Pancreas (tissue), 10 donors: ENCODE measurements at regions not wholly inside any gene's neighbourhood (a gene's known extent, or its start where the extent isn't known, plus 50 kb on each side); places are given as distances from the start of the nearest gene placed in this dataset.
"Not testable (repeated sequence)": the region's sequence is repeated elsewhere in the genome, so short reads cannot be mapped to it uniquely, and the experiment has no call there.

Source experiments
- ATAC-seq, 4 donors: fragments of 200-7000 bp; cut with Tn5 transposase; one replicate each; pipeline versions ENCODE4 v1.8.0 to v1.9.1; 2020; ENCODE audit warnings: mild to moderate bottlenecking in 4 of 4, moderate library complexity in 4 of 4
- DNase-seq, 6 donors: peaks; one replicate each; pipeline ENCODE4 v3.0.0-alpha.2; 2020
- FAIRE-seq: peaks from 2 replicates; lab custom pipeline; 2012; peaks lifted over from hg19 to GRCh38; lab: Jason Lieb, UNC
- H3K27ac ChIP-seq, 4 donors: fragments of 200-600 bp; sonication (generic); 1 replicate in 3 of 4; 2 replicates in 1 of 4; pipeline versions ENCODE4 v1.5.0 to v1.8.0; 2020
- H3K27me3 ChIP-seq, 4 donors: fragments of 200-600 bp; one replicate each; pipeline ENCODE4 v1.8.0; 2021
- H3K36me3 ChIP-seq, 3 donors: fragments of 200-600 bp; sonication (generic) in 1 of 3; one replicate each; pipeline versions ENCODE4 v1.5.0 to v1.8.0; 2020 to 2021
- H3K4me1 ChIP-seq, 3 donors: fragments of 200-600 bp; one replicate each; pipeline ENCODE4 v1.8.0; 2021
- H3K4me3 ChIP-seq, 4 donors: fragments of 200-600 bp; sonication (generic) in 2 of 4; one replicate each; pipeline versions ENCODE4 v1.5.0 to v1.8.0; 2020 to 2021
- H3K9me3 ChIP-seq, 4 donors: fragments of 200-600 bp; one replicate each; pipeline ENCODE4 v1.8.0; 2021
- WGBS, 2 donors: extraction: QIAGEN DNeasy Blood & Tissue Kit; methylation state at CpG; one replicate each; pipeline ENCODE4 v1.1.7; 2013; 5-methylcytosine and 5-hydroxymethylcytosine counted together
- intact Hi-C, 3 donors: fragments of 100-400 bp; cut with DNase I; formaldehyde crosslinking; loops; one replicate each; pipeline versions ENCODE4 v1.11.1 to v1.14.2; 2022
- TF ChIP-seq, protein P1 (sequence below), 4 donors: fragments of 200-600 bp; sonication (generic) in 3 of 4; IDR thresholded peaks; one replicate each; pipeline versions ENCODE4 v1.5.0 to v1.8.0; 2021; ENCODE audit warnings: antibody characterized with exemption in 4 of 4
- donor health status: healthy with polysubstance abuse.
- donor health status: DM: no; HTN: no; CAD: no; lungs with moderate emphysema.
- donor health status: DM: no; HTN: no; CAD: no.
- donor health status: control.
- donor health status: control.
- donor health status: Bipolar disorder and iron deficiency.
- donor health status: DM: yes; HTN: yes; CAD: no.
- donor health status: DM: no; HTN: no; CAD: no.
- donor health status: DM: no; HTN: no; CAD: no.
- donor health status: DM: yes; HTN: yes; CAD: no.

GRCh38 chr19:14320253-14320652 lies 61.0 kb upstream of the ADGRE5 start:
- H3K36me3 ChIP-seq: no peaks in the 10 kb centered on the region
- H3K4me3 ChIP-seq: no peak overlapping the region
- no peak for ATAC-seq
- TF ChIP-seq, protein P1, sequence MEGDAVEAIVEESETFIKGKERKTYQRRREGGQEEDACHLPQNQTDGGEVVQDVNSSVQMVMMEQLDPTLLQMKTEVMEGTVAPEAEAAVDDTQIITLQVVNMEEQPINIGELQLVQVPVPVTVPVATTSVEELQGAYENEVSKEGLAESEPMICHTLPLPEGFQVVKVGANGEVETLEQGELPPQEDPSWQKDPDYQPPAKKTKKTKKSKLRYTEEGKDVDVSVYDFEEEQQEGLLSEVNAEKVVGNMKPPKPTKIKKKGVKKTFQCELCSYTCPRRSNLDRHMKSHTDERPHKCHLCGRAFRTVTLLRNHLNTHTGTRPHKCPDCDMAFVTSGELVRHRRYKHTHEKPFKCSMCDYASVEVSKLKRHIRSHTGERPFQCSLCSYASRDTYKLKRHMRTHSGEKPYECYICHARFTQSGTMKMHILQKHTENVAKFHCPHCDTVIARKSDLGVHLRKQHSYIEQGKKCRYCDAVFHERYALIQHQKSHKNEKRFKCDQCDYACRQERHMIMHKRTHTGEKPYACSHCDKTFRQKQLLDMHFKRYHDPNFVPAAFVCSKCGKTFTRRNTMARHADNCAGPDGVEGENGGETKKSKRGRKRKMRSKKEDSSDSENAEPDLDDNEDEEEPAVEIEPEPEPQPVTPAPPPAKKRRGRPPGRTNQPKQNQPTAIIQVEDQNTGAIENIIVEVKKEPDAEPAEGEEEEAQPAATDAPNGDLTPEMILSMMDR (IDR thresholded peaks at IDR 0.05): no peak
- DNase-seq: no peak
- no peaks in the 10 kb centered on the region for H3K27me3 ChIP-seq
- H3K27ac ChIP-seq: no peak overlapping the region
- no peaks in the 10 kb centered on the region for H3K9me3 ChIP-seq
- WGBS, 2 donors: 58 to 79% methylated on average over 3 of the region's 3 CpGs
- FAIRE-seq: no peak
- intact Hi-C loops: no loop called here
- no peaks in the 10 kb centered on the region for H3K4me1 ChIP-seq

GRCh38 chr19:14319720-14320119 lies 61.5 kb upstream of the ADGRE5 start:
- H3K27ac ChIP-seq, H3K27me3 ChIP-seq, DNase-seq, H3K4me3 ChIP-seq, H3K4me1 ChIP-seq, H3K36me3 ChIP-seq, intact Hi-C loops, FAIRE-seq, ATAC-seq, H3K9me3 ChIP-seq: not testable (repeated sequence)
- 87 to 98% methylated on average over 6 of the region's 6 CpGs for WGBS, 2 donors

DNA sequence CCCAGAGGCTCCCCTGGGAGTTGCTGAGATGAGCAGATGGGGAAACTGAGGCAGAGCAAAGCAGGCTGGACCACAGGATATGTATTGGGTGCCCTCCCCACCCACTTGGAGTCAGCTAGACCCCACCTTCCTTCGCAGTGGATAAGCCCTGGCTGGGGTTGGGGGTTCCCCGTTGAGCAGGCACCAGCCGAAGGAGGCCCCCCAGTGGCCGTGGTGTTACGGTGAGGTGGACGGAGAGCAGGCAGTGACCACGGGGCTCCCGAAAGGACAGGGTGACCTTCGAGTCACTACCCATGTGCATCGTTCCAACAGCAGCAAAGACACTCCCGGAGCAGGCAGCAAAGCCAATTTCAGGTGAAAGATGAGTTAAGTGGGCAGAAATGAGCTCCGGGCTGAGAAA lies 62.4 kb upstream of the ADGRE5 start:
- H3K4me1 ChIP-seq: no peaks in the 10 kb centered on the region
- H3K36me3 ChIP-seq: no peaks in the 10 kb centered on the region
- DNase-seq: no peak
- FAIRE-seq: no peak
- no peak overlapping the region for H3K4me3 ChIP-seq
- TF ChIP-seq, protein P1 (IDR thresholded peaks at IDR 0.05): no peak
- 8 to 21% methylated on average over 12 of the region's 12 CpGs for WGBS, 2 donors
- no peak overlapping the region for H3K27ac ChIP-seq
- H3K9me3 ChIP-seq: no peaks in the 10 kb centered on the region
- ATAC-seq: peak in 1 of 4 donors; percentile 46
- no peaks in the 10 kb centered on the region for H3K27me3 ChIP-seq
- intact Hi-C loops: no loop called here

DNA sequence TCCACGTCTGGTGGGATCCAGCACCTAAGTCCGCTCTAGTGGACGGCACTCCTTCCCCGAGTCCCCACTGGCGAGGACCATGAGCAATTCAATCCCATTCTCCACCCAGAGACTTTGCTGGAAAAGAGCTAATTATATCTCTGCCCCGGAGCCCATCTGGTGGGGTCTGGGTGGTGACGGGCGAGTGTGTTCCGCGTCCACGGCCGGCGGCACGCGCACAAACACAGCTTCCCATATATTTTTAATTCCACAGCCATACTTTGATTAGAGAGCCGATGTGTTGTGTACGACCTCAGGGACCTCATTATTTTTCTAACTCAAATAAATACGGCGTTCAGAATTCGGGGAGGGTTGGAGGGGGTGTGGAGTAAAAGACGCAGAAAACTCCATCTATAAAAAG lies 64.1 kb upstream of the ADGRE5 start:
- 61 to 74% methylated on average over 21 of the region's 21 CpGs for WGBS, 2 donors
- intact Hi-C loops: no loop called here
- no peak for ATAC-seq
- no peaks in the 10 kb centered on the region for H3K36me3 ChIP-seq
- no peak for FAIRE-seq
- no peak overlapping the region for H3K27ac ChIP-seq
- TF ChIP-seq, protein P1 (IDR thresholded peaks at IDR 0.05): no peak
- H3K4me3 ChIP-seq: no peak overlapping the region
- no peaks in the 10 kb centered on the region for H3K9me3 ChIP-seq
- no peaks in the 10 kb centered on the region for H3K27me3 ChIP-seq
- no peaks in the 10 kb centered on the region for H3K4me1 ChIP-seq
- DNase-seq: no peak

- no peak for DNase-seq
- intact Hi-C loops: no loop called here
- 65 to 79% methylated on average over 10 of the region's 10 CpGs for WGBS, 2 donors
- Histone ChIP-seq H3K27me3 (no peaks in the 10 kb centered on the region), H3K27ac (no peak overlapping the region), H3K36me3 (no peaks in the 10 kb centered on the region), H3K4me3 (no peak overlapping the region), H3K9me3 (no peaks in the 10 kb centered on the region), H3K4me1 (no peaks in the 10 kb centered on the region)
- ATAC-seq: no peak
- no peak for FAIRE-seq
- TF ChIP-seq, protein P1 (IDR thresholded peaks at IDR 0.05): no peak
Measured at GRCh38 chr19:14315433-14315832, 65.8 kb upstream of the ADGRE5 start.
